HG03064 (cell line): ENCODE measurements at regions not wholly inside any gene's neighbourhood (a gene's known extent, or its start where the extent isn't known, plus 50 kb on each side); places are given as distances from the start of the nearest gene placed in this dataset.
A peak's percentile ranks its signal among the peaks of the same experiment; 100 is the strongest.
"Not testable (repeated sequence)": the region's sequence is repeated elsewhere in the genome, so short reads cannot be mapped to it uniquely, and the experiment has no call there.

Source experiments
- ATAC-seq: cut with Tn5 transposase; IDR thresholded peaks from one replicate; pipeline ENCODE4 v1.9.1; 2021; ENCODE audit warnings: low read depth; ENCODE audit not compliant: unreplicated experiment

- ATAC-seq = no peak
Measured at GRCh38 chr12:46475972-46476645, 103.5 kb upstream of the SLC38A2 start.

DNA sequence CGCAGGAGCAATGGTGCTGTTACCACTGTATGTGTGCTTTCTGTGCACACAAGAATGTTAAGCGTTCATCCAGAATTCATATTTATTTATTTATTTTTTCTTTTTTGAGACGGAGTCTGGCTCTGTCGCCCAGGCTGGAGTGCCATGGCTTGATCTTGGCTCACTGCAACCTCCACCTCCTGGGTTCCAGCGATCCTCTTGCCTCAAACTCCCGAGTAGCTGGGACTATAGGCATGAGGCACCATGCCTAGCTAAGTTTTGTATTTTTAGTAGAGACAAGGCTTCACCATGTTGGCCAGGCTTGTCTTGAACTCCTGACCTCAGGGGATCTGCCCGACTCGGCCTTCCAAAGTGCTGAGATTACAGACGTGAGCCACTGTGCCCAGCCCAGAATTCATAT is 101.8 kb upstream of the SLC38A2 start:
- ATAC-seq = not testable (repeated sequence)

- peak; percentile 73 for ATAC-seq
Measured at GRCh38 chr12:46473634-46474329, 101.2 kb upstream of the SLC38A2 start.

- ATAC-seq = no peak
Measured at GRCh38 chr12:46472893-46473633, 100.5 kb upstream of the SLC38A2 start.

DNA sequence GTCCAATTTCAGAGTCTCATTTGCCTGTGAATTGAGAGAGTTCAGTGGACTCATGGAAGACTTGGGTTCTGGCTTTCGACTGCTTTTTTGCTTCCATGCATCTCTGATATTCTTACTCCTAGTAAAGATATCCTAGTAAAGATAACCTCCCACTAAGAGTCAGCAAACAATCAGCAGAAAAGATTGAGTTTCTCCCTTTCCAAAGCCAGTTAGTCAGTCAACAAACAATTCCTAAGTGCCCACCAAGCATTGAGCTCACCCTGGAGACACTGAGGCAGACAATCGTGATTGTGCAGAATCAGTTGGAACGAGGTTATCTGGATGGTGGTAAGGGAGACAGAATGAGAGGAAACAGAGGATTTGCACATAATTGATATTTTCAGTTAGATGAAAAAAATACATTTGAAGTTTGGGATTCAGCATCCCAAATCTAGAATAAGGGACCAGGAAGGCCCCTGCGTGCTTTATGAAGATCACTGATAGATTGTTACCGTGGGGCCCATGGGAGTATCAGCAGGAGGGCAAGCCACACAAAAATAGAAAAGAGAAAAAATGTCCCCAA is 99.7 kb upstream of the SLC38A2 start:
- no peak for ATAC-seq

DNA sequence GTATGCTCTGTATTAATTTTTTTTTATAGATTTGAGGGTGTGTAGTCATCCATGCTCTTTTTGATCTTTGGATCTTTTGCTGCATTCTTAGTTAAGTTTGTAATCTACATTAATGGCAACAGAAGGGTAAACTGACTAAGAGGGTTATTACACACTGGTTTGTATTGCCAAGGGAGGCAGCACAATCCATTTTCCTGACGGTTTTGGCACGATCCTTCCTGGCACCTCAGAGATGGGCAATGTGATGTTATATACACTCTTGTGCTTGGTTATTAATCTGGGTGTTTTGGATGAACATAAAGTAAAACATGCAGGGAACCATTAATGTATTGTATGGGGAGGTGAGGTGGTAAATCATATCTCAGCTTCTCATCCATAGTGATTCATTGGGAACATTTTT is 98.8 kb upstream of the SLC38A2 start:
- no peak for ATAC-seq

DNA sequence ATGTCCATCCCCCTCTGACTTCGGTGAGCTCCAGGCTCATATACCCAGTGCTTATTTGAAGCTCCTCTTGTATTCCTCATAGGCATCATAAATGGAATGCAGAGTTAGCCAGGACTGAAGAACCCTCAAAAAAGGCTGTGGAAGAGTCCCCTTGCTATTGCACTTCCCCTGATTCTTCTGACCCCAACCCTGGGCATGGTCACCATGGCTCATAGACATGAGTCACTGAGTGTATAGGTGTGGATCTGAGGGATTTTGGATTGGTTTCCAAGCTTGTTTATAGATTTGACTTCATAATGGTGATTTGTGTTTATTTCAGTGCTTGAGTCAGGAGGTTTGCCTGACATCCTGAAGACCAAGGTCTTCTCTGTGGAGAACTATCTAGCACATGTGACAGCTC is 98.4 kb upstream of the SLC38A2 start:
- ATAC-seq = no peak

DNA sequence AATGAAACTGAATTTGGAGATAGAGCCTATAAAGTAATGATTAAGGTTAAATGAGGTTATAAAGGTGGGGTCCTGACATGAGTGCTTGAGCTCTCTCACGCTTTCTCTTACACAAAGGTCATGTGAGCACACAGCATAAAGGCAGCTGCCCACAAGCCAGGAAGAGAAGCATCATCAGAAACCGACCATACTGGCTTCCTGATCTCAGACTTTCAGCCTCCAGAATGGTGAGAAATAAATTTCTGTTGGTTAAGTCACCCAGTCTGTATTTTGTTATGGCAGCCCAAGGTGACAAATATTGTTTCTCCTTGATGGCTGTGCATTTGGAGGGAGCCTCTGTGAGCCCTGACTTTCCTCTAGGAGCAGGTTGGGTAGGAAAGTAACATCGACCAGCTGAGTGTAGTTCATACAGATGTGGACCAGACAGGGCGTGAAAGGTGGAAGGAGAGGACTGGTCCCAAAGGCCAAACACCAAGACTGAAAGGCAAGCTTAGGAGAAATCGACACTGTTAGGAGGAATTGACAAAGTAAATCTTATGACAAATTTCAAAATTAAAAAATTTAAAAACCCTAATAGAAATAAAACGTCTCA is 97.6 kb upstream of the SLC38A2 start:
- ATAC-seq = peak; percentile 55

GRCh38 chr12:46468813-46469212 is 96.2 kb upstream of the SLC38A2 start:
- no peak for ATAC-seq

DNA sequence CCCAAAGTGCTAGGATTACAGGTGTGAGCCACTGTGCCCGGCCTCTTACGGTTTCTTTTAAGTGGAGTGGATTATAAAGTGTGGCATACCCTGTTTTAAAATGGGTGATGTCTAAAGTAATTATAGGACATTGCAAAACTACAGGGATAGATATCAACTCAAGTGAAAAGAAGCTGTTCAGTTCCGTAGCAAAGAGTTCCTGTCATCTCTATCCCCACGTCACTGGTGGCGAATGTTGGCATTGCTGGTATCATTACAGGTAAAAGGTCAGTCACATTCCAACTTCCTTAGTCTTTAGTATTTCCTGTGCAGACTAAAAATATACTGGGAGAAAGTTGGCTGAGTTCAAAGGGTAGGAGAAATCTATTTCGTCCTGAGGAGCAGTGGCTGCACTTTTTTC is 95.6 kb upstream of the SLC38A2 start:
- no peak for ATAC-seq

- no peak for ATAC-seq
Measured at GRCh38 chr12:46465307-46465706, 92.7 kb upstream of the SLC38A2 start.

DNA sequence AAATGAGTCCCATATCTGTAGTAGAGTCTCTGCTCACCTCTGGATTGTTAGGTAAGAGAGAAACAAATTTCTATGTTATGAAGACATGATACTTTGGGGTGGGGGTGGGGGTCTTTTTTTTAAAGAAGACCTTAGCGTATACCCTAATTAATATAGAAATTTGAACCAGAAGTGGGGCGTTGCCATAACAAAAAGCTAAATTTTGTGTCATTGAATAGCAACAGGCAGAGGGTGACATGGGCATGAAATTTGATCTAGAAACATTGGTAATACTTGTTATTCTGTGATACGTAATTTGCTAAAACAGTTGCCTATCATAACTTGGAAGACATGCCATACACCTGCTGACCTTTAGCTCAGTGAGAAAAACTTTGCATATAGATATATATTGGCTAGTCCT is 92.3 kb upstream of the SLC38A2 start:
- ATAC-seq = no peak

- no peak for ATAC-seq
Measured at GRCh38 chr12:46462641-46463355, 90.2 kb upstream of the SLC38A2 start.

GRCh38 chr12:46461907-46462640 is 89.5 kb upstream of the SLC38A2 start:
- ATAC-seq = no peak

- ATAC-seq = no peak
Measured at GRCh38 chr12:46461459-46461858, 88.9 kb upstream of the SLC38A2 start.

DNA sequence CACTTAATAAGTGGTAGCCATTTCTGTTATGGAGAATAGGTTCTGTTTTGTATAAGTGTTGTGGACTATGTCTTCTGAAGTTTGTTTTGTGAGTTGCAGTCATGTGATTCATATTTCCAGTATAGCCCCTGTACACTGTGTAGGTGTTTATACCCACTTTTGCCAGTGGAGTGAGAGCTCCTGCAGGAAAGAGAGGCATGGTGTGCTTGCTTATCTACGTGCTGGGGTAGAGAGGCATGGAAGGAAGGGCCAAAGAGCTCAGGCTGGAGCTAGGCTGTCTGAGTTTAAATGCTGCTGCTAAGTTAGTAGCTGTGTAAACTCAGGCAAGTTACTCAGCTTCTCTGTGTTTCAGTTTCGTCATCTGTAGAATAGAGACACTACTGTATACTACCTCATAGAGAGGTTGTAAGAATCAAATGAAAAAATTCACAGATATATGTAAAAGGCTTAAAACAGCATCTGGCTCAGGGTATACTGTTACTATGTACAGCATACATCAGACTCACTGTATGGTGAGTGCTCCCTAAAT is 88.2 kb upstream of the SLC38A2 start:
- no peak for ATAC-seq

DNA sequence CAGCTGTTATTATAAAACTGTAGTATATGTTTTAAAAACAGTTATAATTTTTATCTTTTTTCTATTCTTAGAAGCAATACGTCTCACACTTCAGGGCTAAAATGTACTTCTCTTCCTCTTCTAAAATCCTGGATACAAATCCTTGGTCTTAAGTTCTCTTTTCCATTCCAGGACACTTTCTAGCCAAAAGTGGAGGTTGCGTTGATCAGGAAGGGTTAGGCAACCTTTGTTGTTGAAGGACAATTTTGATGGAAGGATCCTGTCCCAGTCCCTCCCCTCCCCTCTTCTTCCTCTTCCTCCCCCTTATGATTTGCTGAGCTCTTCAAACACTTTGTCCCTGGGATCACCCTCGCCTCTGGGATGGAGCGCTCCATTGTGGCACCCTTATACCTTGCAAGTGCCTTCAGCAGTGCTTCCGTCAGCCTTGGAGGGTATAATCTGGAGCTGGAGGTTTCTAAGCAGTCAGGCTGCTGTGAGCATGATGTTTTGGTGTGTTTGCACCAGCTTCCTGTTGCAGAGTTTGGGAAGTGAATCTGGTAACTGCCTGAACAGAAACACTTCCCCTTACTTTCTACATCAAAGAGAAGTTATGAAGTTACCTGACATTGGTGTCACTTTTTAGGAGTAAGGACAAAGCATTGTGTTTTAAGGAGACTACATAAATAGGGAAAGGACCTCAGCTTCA is 87.4 kb upstream of the SLC38A2 start:
- no peak for ATAC-seq

DNA sequence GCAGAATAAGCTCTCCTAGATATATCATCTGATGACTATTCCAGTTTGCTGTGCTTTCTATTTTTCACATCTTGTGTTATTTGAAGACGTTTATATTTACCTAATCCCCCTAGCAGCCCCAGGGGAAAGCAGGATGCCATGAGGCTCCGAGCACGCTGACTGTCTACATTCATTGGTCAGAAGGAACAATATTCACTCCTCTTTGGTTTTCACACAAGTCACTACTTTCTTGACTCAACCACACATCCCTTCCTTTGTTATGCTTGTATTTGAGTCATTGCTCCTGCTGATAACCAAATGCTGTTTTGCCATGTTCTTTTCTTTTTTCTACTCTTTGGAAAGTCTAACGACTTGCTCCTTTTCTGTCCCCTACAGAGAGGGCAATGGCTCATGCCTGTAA is 86.5 kb upstream of the SLC38A2 start:
- ATAC-seq = no peak
